H1 (cell line): ENCODE measurements at regions not wholly inside any gene's neighbourhood (a gene's known extent, or its start where the extent isn't known, plus 50 kb on each side); places are given as distances from the start of the nearest gene placed in this dataset.

ENCODE experiments used
- CTCF ChIA-PET: fragments of 300-600 bp; sonication (Branson Sonifier 250); formaldehyde crosslinking; loops from one replicate; lab custom pipeline; 2021; ENCODE audit not compliant: partially characterized antibody; lab: Charles Lee
- POLR2A ChIA-PET: fragments of 300-600 bp; sonication (Branson Sonifier 250); formaldehyde crosslinking; loops from one replicate; lab custom pipeline; 2021; ENCODE audit warnings: inconsistent platforms; ENCODE audit not compliant: partially characterized antibody; lab: Charles Lee
- DNase-seq, 2 experiments: peaks; one replicate each; pipeline versions ENCODE4 v3.0.0 to v3.0.0-alpha.2; 2010 to 2022; ENCODE audit warnings: low spot score in 2 of 2, low read depth in 1 of 2, mixed read lengths in 1 of 2
- FAIRE-seq: peaks from 2 replicates; lab custom pipeline; 2011; peaks lifted over from hg19 to GRCh38; lab: Jason Lieb, UNC
- H2AFZ ChIP-seq: 2 replicates; pipeline ENCODE4 v1.8.1; 2012; ENCODE audit warnings: low read length, inconsistent platforms
- H2AK5ac ChIP-seq: 2 replicates; pipeline ENCODE4 v1.6.1; 2013; ENCODE audit warnings: low read depth, low read length
- H2BK120ac ChIP-seq: replicated peaks from 2 replicates; pipeline ENCODE3; 2013; ENCODE audit warnings: low read depth, low read length, inconsistent platforms
- H2BK12ac ChIP-seq: 2 replicates; pipeline ENCODE4 v1.6.1; 2013; ENCODE audit warnings: low read depth, low read length
- H2BK15ac ChIP-seq: 2 replicates; pipeline ENCODE4 v1.6.1; 2013; ENCODE audit warnings: low read length
- H2BK20ac ChIP-seq: 2 replicates; pipeline ENCODE4 v1.6.1; 2013; ENCODE audit warnings: low read length
- H2BK5ac ChIP-seq: 2 replicates; pipeline ENCODE4 v1.6.1; 2013; ENCODE audit warnings: low read depth, low read length
- H3K14ac ChIP-seq: 2 replicates; pipeline ENCODE4 v1.6.1; 2013; ENCODE audit warnings: inconsistent platforms; ENCODE audit not compliant: insufficient read length
- H3K18ac ChIP-seq: 2 replicates; pipeline ENCODE4 v1.6.1; 2013; ENCODE audit warnings: low read length; ENCODE audit errors: extremely low read depth
- H3K23ac ChIP-seq: 2 replicates; pipeline ENCODE4 v1.6.1; 2013; ENCODE audit warnings: inconsistent platforms; ENCODE audit not compliant: insufficient read length
- H3K23me2 ChIP-seq: 2 replicates; pipeline ENCODE4 v1.6.1; 2013; ENCODE audit warnings: low read depth, low read length
- H3K27ac ChIP-seq: 2 replicates; pipeline ENCODE4 v1.6.1; 2011; ENCODE audit warnings: low read depth, low read length, inconsistent platforms
- H3K27me3 ChIP-seq, 4 experiments: replicated peaks in 1 of 4; 1 replicate in 1 of 4; 2 replicates in 3 of 4; pipeline versions ENCODE4 v1.6.1 to v1.8.1; 2011 to 2013; ENCODE audit warnings: low read length in 3 of 4, mild to moderate bottlenecking in 3 of 4, inconsistent platforms in 2 of 4, mixed read lengths in 2 of 4, moderate library complexity in 1 of 4; ENCODE audit not compliant: control insufficient read depth in 3 of 4, insufficient read depth in 3 of 4; ENCODE audit errors: extremely low read depth in 1 of 4
- H3K36me3 ChIP-seq, 4 experiments: 2 replicates each; pipeline versions ENCODE4 v1.6.1 to v1.8.1; 2011 to 2013; ENCODE audit warnings: mild to moderate bottlenecking in 4 of 4, low read length in 3 of 4, moderate library complexity in 2 of 4, control low read depth in 1 of 4, inconsistent platforms in 1 of 4; ENCODE audit not compliant: insufficient read depth in 4 of 4, control insufficient read depth in 2 of 4
- H3K4ac ChIP-seq: replicated peaks from 2 replicates; pipeline ENCODE3; 2013; ENCODE audit warnings: low read length, low read depth, mixed read lengths, inconsistent platforms; ENCODE audit not compliant: insufficient read length
- H3K4me1 ChIP-seq, 4 experiments: replicated peaks in 1 of 4; 1 replicate in 1 of 4; 2 replicates in 3 of 4; pipeline versions ENCODE4 v1.6.1 to v1.8.1; 2011 to 2013; ENCODE audit warnings: low read length in 3 of 4, inconsistent platforms in 2 of 4, mixed read lengths in 1 of 4; ENCODE audit not compliant: insufficient read depth in 4 of 4, control insufficient read depth in 3 of 4
- H3K4me2 ChIP-seq, 2 experiments: 2 replicates each; pipeline versions ENCODE4 v1.6.1 to v1.8.1; 2011 to 2013; ENCODE audit warnings: low read depth in 2 of 2, low read length in 2 of 2, control low read depth in 1 of 2, inconsistent platforms in 1 of 2, mild to moderate bottlenecking in 1 of 2; ENCODE audit not compliant: insufficient read depth in 1 of 2
- H3K4me3 ChIP-seq, 4 experiments: fragments of 200-600, 300-600 bp in 1 of 4; sonication (generic), shearing (Covaris generic), sonication (Bioruptor Twin) in 1 of 4; 2 replicates each; pipeline versions ENCODE4 v1.5.1 to v1.8.1; 2011 to 2016; ENCODE audit warnings: low read length in 4 of 4, low read depth in 3 of 4, control low read depth in 2 of 4, inconsistent platforms in 2 of 4, mild to moderate bottlenecking in 2 of 4, mixed read lengths in 1 of 4, moderate library complexity in 1 of 4; ENCODE audit not compliant: insufficient read depth in 2 of 4; ENCODE audit errors: extremely low read depth in 1 of 4
- H3K56ac ChIP-seq: replicated peaks from 2 replicates; pipeline ENCODE3; 2013; ENCODE audit warnings: low read depth, mild to moderate bottlenecking, mixed read lengths, low read length, inconsistent platforms; ENCODE audit not compliant: insufficient read length
- H3K79me1 ChIP-seq: 2 replicates; pipeline ENCODE4 v1.6.1; 2013; ENCODE audit warnings: low read depth, low read length, control low read depth
- H3K79me2 ChIP-seq, 2 experiments: 2 replicates each; pipeline versions ENCODE4 v1.6.1 to v1.8.1; 2012 to 2013; ENCODE audit warnings: low read length in 2 of 2, mild to moderate bottlenecking in 2 of 2, inconsistent platforms in 1 of 2; ENCODE audit not compliant: insufficient read depth in 2 of 2, control insufficient read depth in 1 of 2
- H3K9ac ChIP-seq, 4 experiments: replicated peaks in 1 of 4; 1 replicate in 1 of 4; 2 replicates in 3 of 4; pipeline versions ENCODE4 v1.6.1 to v1.8.1; 2011 to 2013; ENCODE audit warnings: low read depth in 3 of 4, low read length in 3 of 4, control low read depth in 2 of 4, mild to moderate bottlenecking in 2 of 4, moderate library complexity in 2 of 4, inconsistent platforms in 1 of 4; ENCODE audit errors: extremely low read depth in 1 of 4
- H3K9me3 ChIP-seq, 2 experiments: 2 replicates each; pipeline versions ENCODE4 v1.6.1 to v1.8.1; 2012 to 2013; ENCODE audit warnings: mild to moderate bottlenecking in 2 of 2, moderate library complexity in 2 of 2, control low read depth in 1 of 2, inconsistent platforms in 1 of 2, low read depth in 1 of 2, low read length in 1 of 2, mixed read lengths in 1 of 2; ENCODE audit not compliant: insufficient read depth in 2 of 2
- H4K20me1 ChIP-seq, 2 experiments: replicated peaks in 1 of 2; 2 replicates each; pipeline versions ENCODE3 to v1.8.1; 2011 to 2013; ENCODE audit warnings: inconsistent platforms in 2 of 2, low read length in 2 of 2, mild to moderate bottlenecking in 1 of 2; ENCODE audit not compliant: insufficient read depth in 2 of 2, control insufficient read depth in 1 of 2
- H4K5ac ChIP-seq: 2 replicates; pipeline ENCODE4 v1.6.1; 2013; ENCODE audit warnings: low read length, low read depth, mixed read lengths, inconsistent platforms; ENCODE audit not compliant: insufficient read length
- H4K8ac ChIP-seq: 2 replicates; pipeline ENCODE4 v1.8.0; 2013; ENCODE audit warnings: mild to moderate bottlenecking, moderate library complexity, low read length, inconsistent platforms; ENCODE audit not compliant: insufficient read depth; ENCODE audit errors: extremely low read depth
- H4K91ac ChIP-seq: replicated peaks from 2 replicates; pipeline ENCODE3; 2013; ENCODE audit warnings: low read length, mixed read lengths, inconsistent platforms; ENCODE audit not compliant: insufficient read length
- ATF2 ChIP-seq: IDR thresholded peaks from 2 replicates; pipeline ENCODE4 v1.6.1; 2012; ENCODE audit warnings: low read length, inconsistent platforms
- BCL11A ChIP-seq, 2 experiments: IDR thresholded peaks; one replicate each; pipeline ENCODE4 v1.6.1; 2011; ENCODE audit warnings: low read depth in 2 of 2, low read length in 2 of 2, mild to moderate bottlenecking in 2 of 2
- CEBPB ChIP-seq: IDR thresholded peaks from 2 replicates; pipeline ENCODE4 v1.6.1; 2012; ENCODE audit warnings: low read depth, low read length
- EP300 ChIP-seq, 2 experiments: IDR thresholded peaks; 1 replicate in 1 of 2; 2 replicates in 1 of 2; pipeline ENCODE4 v1.6.1; 2011 to 2012; ENCODE audit warnings: low read depth in 2 of 2, low read length in 2 of 2, mild to moderate bottlenecking in 2 of 2, borderline replicate concordance in 1 of 2, inconsistent platforms in 1 of 2, moderate library complexity in 1 of 2
- GABPA ChIP-seq: IDR thresholded peaks from 2 replicates; pipeline ENCODE4 v1.6.1; 2011; ENCODE audit warnings: mild to moderate bottlenecking, low read length, moderate library complexity, borderline replicate concordance; ENCODE audit not compliant: insufficient read depth
- HDAC2 ChIP-seq, 2 experiments: fragments of 300-600 bp in 1 of 2; sonication (generic) in 1 of 2; IDR thresholded peaks; 2 replicates each; pipeline ENCODE4 v1.6.1; 2011 to 2012; ENCODE audit warnings: low read depth in 2 of 2, low read length in 2 of 2, mild to moderate bottlenecking in 2 of 2, moderate library complexity in 2 of 2, borderline replicate concordance in 1 of 2, inconsistent platforms in 1 of 2
- PHF8 ChIP-seq: fragments of 200-600 bp; sonication (generic); conservative IDR thresholded peaks from 2 replicates; pipeline ENCODE4 v1.7.1; 2012; ENCODE audit warnings: low read depth, mild to moderate bottlenecking, inconsistent platforms, low read length, moderate library complexity
- RNF2 ChIP-seq: fragments of 200-900, 300-1000 bp; sonication (generic); IDR thresholded peaks from 2 replicates; pipeline ENCODE4 v1.7.1; 2016; ENCODE audit warnings: borderline replicate concordance, low read depth, mild to moderate bottlenecking, antibody characterized with exemption, low read length; ENCODE audit not compliant: poor library complexity, severe bottlenecking; ENCODE audit errors: missing control alignments
- TBP ChIP-seq: IDR thresholded peaks from 2 replicates; pipeline ENCODE4 v1.6.1; 2011; ENCODE audit warnings: low read depth, low read length, improper control_type of control experiment
- WGBS, 2 experiments: shearing (Covaris generic) in 1 of 2; methylation state at CpG; one replicate each; pipeline versions ENCODE4 v1.1.6 to v1.1.7; 2013 to 2015; ENCODE audit warnings: low lambda C conversion rate in 2 of 2, mixed read lengths in 2 of 2, inconsistent platforms in 1 of 2, low coverage in 1 of 2, missing lambda C conversion rate in 1 of 2; ENCODE audit not compliant: insufficient replicate concordance in 2 of 2, insufficient coverage in 1 of 2, insufficient read length in 1 of 2; ENCODE audit errors: extremely low coverage in 1 of 2, missing lambda C conversion rate in 1 of 2; 5-methylcytosine and 5-hydroxymethylcytosine counted together

- H2AK5ac ChIP-seq: no peak overlapping the region
- no peak overlapping the region for H3K23ac ChIP-seq
- CTCF ChIA-PET: no interaction called here
- no peak overlapping the region for H3K4me2 ChIP-seq
- no peak overlapping the region for H2BK15ac ChIP-seq
- H4K20me1 ChIP-seq: no peaks in the 10 kb centered on the region
- no peak overlapping the region for H3K18ac ChIP-seq
- WGBS, 2 experiments: 87% methylated on average over 18 of the region's 30 CpGs; no CpG with 5 or more reads in 1 of the 2 experiments
- no peak overlapping the region for H4K8ac ChIP-seq
- no peaks in the 10 kb centered on the region for H3K79me2 ChIP-seq
- H3K36me3 ChIP-seq: no peaks in the 10 kb centered on the region
- no peak overlapping the region for H4K5ac ChIP-seq
- H4K91ac ChIP-seq: no peak overlapping the region
- H3K79me1 ChIP-seq: no peaks in the 10 kb centered on the region
- no peaks in the 10 kb centered on the region for H3K4me1 ChIP-seq
- no peak overlapping the region for H3K14ac ChIP-seq
- POLR2A ChIA-PET: no interaction called here
- no peak overlapping the region for H2BK12ac ChIP-seq
- no peak overlapping the region for H3K4ac ChIP-seq
- no peak overlapping the region for H3K9ac ChIP-seq
- no peak overlapping the region for H2AFZ ChIP-seq
- peaks cover 71 to 83% of the 10 kb centered on the region in 2 experiments for H3K9me3 ChIP-seq
- no peak overlapping the region for H2BK5ac ChIP-seq
- H3K56ac ChIP-seq: no peak overlapping the region
- H3K27me3 ChIP-seq: no peaks in the 10 kb centered on the region
- H3K4me3 ChIP-seq: no peak overlapping the region
- H3K27ac ChIP-seq: no peak overlapping the region
- H2BK20ac ChIP-seq: no peak overlapping the region
- FAIRE-seq (no peak), DNase-seq (no peak)
- no peaks in the 10 kb centered on the region for H3K23me2 ChIP-seq
- H2BK120ac ChIP-seq: no peak overlapping the region
- no peak for TF ChIP-seq CEBPB
- TF ChIP-seq BCL11A (IDR thresholded peaks at IDR 0.05; ENCODE audit: low read depth in 2 of 2, low read length in 2 of 2): no peak
- no peak for TF ChIP-seq TBP
- TF ChIP-seq GABPA: no peak
- no peak for TF ChIP-seq PHF8
- no peak for TF ChIP-seq RNF2
- no peak for TF ChIP-seq ATF2
- TF ChIP-seq HDAC2 (IDR thresholded peaks at IDR 0.05; ENCODE audit: borderline replicate concordance in 1 of 2, low read depth in 2 of 2, low read length in 2 of 2): no peak
- TF ChIP-seq EP300 (IDR thresholded peaks at IDR 0.05; ENCODE audit: borderline replicate concordance in 1 of 2, low read depth in 2 of 2, low read length in 2 of 2): no peak
These were observed 177.1 kb downstream of the ZNF248 start for GRCh38 chr10:37680243-37680683.
